Astrocyte (in vitro differentiated cells and primary cell): ENCODE measurements at regions not wholly inside any gene's neighbourhood (a gene's known extent, or its start where the extent isn't known, plus 50 kb on each side); places are given as distances from the start of the nearest gene placed in this dataset.

Source experiments
- CTCF ChIP-seq: IDR thresholded peaks from 2 replicates; pipeline ENCODE4 v1.5.1; 2011; ENCODE audit warnings: low read depth, mild to moderate bottlenecking, inconsistent platforms, low read length, moderate library complexity; ENCODE audit not compliant: insufficient read depth
- EZH2 ChIP-seq: IDR thresholded peaks from 2 replicates; pipeline ENCODE4 v1.6.1; 2012; ENCODE audit warnings: mild to moderate bottlenecking, low read length, inconsistent platforms; ENCODE audit not compliant: insufficient read depth

GRCh38 chr10:29862923-29863614 is 196.3 kb downstream of the JCAD start:
- TF ChIP-seq CTCF (no peak), EZH2 (no peak)
